ENCODE measurements at regions not wholly inside any gene's neighbourhood (a gene's known extent, or its start where the extent isn't known, plus 50 kb on each side); places are given as distances from the start of the nearest gene placed in this dataset.

- no peak for FAIRE-seq
Observed at GRCh38 chr17:71464241-71464640, 656.6 kb upstream of the SOX9 start.

DNA sequence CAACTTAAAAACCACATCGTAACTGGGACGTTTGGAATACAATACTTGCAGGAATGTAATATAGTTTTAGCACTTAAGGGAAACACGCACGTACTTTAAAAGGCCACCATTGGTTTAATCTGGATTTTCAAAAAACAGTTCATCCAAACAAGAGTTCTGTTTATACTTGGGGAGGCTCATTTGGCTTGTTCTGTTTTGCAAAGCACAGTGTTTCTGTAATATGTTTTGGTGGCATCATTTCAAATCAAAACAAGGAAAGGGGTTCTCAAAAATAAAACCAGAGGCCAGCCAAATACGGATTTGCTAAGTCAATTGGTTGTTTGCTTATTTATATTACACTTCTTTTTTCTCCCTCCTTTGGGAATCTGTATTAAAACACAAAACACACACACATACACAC is 656.1 kb upstream of the SOX9 start:
- no peak for FAIRE-seq

- FAIRE-seq = no peak
Observed at GRCh38 chr17:71467719-71468118, 653.1 kb upstream of the SOX9 start.

- no peak for FAIRE-seq
Observed at GRCh38 chr17:71470062-71470461, 650.8 kb upstream of the SOX9 start.

- no peak for FAIRE-seq
Observed at GRCh38 chr17:71472809-71473789, 647.7 kb upstream of the SOX9 start.

- no peak for FAIRE-seq
Observed at GRCh38 chr17:71477356-71477755, 643.5 kb upstream of the SOX9 start.

DNA sequence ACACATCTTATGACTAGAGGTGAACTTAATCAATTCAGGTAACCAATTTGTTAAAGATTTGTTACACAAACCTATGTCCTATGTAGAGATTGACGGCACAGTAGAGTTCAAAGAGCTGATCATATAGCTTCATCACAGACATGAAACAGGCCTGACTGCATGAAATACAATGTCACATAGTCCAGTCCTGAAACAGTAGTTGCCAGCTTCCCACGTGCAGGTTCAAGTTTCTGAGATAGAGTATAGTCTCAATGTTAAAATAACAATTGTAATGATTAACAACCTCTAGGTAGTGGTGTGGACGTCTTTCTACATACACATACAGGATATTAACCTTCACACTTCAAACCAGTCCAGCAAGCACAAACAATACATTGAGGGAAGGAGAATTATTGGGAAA is 640.7 kb upstream of the SOX9 start:
- no peak for FAIRE-seq

DNA sequence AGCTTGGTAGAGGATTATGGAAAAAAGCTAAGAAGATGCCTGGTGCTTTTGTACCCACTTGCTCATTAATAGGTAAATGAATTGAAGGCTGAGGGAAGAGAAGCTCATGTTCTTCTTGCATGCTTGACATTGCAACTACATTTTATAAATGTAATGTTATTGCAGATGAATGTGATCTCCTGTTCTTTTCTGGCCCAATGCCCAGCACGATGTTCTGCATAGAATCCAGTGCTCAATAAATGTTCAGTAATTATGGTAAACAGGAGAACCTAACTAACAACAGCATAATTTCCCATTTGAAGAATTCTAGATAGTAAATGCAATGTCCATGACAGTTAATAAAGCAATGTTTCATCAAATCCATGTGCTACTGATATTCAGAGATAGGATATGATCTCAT is 638.2 kb upstream of the SOX9 start:
- no peak for FAIRE-seq

- no peak for FAIRE-seq
Observed at GRCh38 chr17:71484546-71484945, 636.3 kb upstream of the SOX9 start.

DNA sequence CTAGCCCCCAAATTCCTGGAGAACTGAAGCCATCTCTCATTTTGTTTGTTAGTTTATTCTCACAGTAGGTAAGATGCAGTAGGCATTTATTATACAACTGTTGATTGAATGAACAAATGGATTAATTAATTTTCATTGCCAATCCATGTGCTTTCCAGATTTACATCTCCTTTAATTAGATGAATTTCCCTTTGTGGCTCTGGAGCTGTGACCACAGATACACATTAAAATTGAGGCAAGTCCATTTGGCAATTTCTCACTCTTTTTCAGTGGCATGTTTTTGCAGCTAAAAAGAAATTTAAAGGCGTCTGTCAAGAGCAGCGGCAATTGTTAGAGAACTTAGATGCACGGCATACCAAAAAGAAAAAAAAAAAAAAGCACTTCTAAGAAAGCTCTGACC is 635.4 kb upstream of the SOX9 start:
- FAIRE-seq = no peak

- no peak for FAIRE-seq
Observed at GRCh38 chr17:71486261-71486660, 634.6 kb upstream of the SOX9 start.

GRCh38 chr17:71488851-71489250 is 632.0 kb upstream of the SOX9 start:
- no peak for FAIRE-seq

- no peak for FAIRE-seq
Observed at GRCh38 chr17:71494062-71494855, 626.6 kb upstream of the SOX9 start.

GRCh38 chr17:71495420-71495819 is 625.4 kb upstream of the SOX9 start:
- no peak for FAIRE-seq

- no peak for FAIRE-seq
Observed at GRCh38 chr17:71496552-71496951, 624.3 kb upstream of the SOX9 start.

- FAIRE-seq = no peak
Observed at GRCh38 chr17:71500761-71501555, 619.9 kb upstream of the SOX9 start.

GRCh38 chr17:71501711-71502110 is 619.1 kb upstream of the SOX9 start:
- FAIRE-seq = no peak

DNA sequence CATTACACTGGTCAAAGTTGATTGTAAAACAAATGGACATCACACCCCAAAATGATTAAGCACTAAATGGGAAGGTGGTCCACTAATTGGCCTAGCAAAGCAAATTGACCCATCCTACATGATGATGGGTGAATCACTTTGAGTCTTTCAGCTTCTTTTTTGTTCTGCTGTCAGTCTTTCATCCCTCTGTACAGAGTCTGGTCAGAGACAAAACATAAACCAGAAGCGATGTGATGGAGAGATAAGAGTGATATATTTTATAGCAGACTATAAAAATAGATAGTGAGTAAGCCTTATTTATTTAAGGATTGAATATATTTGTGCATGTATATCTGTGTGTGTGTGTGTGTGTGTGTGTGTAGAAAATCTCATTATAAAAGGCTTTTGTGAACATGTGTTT is 618.4 kb upstream of the SOX9 start:
- FAIRE-seq = no peak

DNA sequence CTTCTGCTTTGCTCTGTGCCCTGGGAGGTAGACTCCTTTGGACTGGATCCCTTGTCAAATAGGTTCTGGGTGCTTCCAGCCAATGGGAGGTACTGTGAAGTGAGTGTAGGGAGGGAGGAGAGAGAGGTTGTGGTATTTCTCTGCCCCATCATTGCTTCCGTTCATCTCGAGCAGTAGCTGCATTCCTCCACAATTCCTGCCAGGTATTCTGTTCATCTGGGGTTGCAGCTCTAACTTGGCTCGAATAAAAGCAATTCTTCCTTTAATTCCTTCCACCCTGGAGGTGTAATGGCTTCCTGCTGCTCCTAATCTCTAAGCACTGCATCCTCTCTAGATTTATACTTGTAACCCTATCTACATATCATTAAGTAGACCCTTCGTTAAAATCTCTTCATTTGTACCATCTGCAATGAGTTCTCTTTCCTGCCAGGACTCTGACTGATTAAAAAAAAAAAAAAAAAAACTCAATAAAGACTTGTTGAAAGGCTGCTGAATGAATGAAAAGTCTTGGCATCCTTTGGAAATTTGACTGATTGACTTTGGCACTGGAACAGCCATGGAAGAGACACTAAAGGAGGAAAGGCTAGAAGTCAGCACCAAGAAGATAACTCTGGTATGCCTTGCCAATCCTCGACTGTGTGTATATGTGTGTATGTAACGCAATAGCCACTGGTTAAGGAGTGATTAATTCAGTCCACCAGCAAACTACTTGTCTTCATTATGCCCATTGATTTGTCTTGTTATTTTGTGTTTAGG is 616.9 kb upstream of the SOX9 start:
- no peak for FAIRE-seq

- FAIRE-seq = no peak
Observed at GRCh38 chr17:71505200-71505599, 615.6 kb upstream of the SOX9 start.

GRCh38 chr17:71505981-71506380 is 614.8 kb upstream of the SOX9 start:
- FAIRE-seq = no peak
